Forelimb muscle (tissue), 1 donor: ENCODE measurements at regions not wholly inside any gene's neighbourhood (a gene's known extent, or its start where the extent isn't known, plus 50 kb on each side); places are given as distances from the start of the nearest gene placed in this dataset.

Experiments used
- DNase-seq: peaks from one replicate; pipeline ENCODE4 v3.0.0-alpha.2; 2013; ENCODE audit warnings: low read depth

GRCh38 chr16:63244631-63245030 lies 1208.4 kb upstream of the CDH8 start:
- DNase-seq: no peak

GRCh38 chr16:63241497-63242028 lies 1205.3 kb upstream of the CDH8 start:
- no peak for DNase-seq

GRCh38 chr16:63239065-63239570 lies 1202.9 kb upstream of the CDH8 start:
- DNase-seq: no peak

GRCh38 chr16:63230421-63231040 lies 1194.3 kb upstream of the CDH8 start:
- no peak for DNase-seq

GRCh38 chr16:63228259-63228658 lies 1192.0 kb upstream of the CDH8 start:
- no peak for DNase-seq

GRCh38 chr16:63223851-63224250 lies 1187.6 kb upstream of the CDH8 start:
- DNase-seq: no peak

- DNase-seq: no peak
These were observed 1180.6 kb upstream of the CDH8 start for GRCh38 chr16:63216696-63217423.

- DNase-seq: no peak
These were observed 1165.6 kb upstream of the CDH8 start for GRCh38 chr16:63201851-63202250.

- DNase-seq: no peak
These were observed 1164.7 kb upstream of the CDH8 start for GRCh38 chr16:63200940-63201339.

GRCh38 chr16:63195336-63195735 lies 1159.1 kb upstream of the CDH8 start:
- peak; percentile 24 for DNase-seq

- DNase-seq: peak; percentile 13
These were observed 1156.7 kb upstream of the CDH8 start for GRCh38 chr16:63192980-63193379.

- DNase-seq: no peak
These were observed 1152.0 kb upstream of the CDH8 start for GRCh38 chr16:63188086-63188771.

GRCh38 chr16:63187638-63188037 lies 1151.4 kb upstream of the CDH8 start:
- no peak for DNase-seq

GRCh38 chr16:63185235-63185780 lies 1149.1 kb upstream of the CDH8 start:
- no peak for DNase-seq

- no peak for DNase-seq
These were observed 1147.5 kb upstream of the CDH8 start for GRCh38 chr16:63183743-63184142.

GRCh38 chr16:63175313-63175712 lies 1139.1 kb upstream of the CDH8 start:
- no peak for DNase-seq

GRCh38 chr16:63174801-63175200 lies 1138.6 kb upstream of the CDH8 start:
- DNase-seq: no peak

- no peak for DNase-seq
These were observed 1135.3 kb upstream of the CDH8 start for GRCh38 chr16:63171545-63171944.

GRCh38 chr16:63169100-63169499 lies 1132.9 kb upstream of the CDH8 start:
- DNase-seq: no peak

- DNase-seq: no peak
These were observed 1121.6 kb upstream of the CDH8 start for GRCh38 chr16:63157818-63158217.

GRCh38 chr16:63146251-63146650 lies 1110.0 kb upstream of the CDH8 start:
- no peak for DNase-seq

- no peak for DNase-seq
These were observed 1109.2 kb upstream of the CDH8 start for GRCh38 chr16:63145411-63145810.
